ENCODE measurements at regions not wholly inside any gene's neighbourhood (a gene's known extent, or its start where the extent isn't known, plus 50 kb on each side); places are given as distances from the start of the nearest gene placed in this dataset.

- DNase-seq (ENCODE audit: low read depth in 3 of 3, low spot score in 1 of 3) = no peak
Measured at GRCh38 chr4:181548873-181549575, 694.2 kb upstream of the TENM3 start.

- DNase-seq (ENCODE audit: low read depth in 3 of 3, low spot score in 1 of 3) = no peak
Measured at GRCh38 chr4:181549576-181550188, 693.5 kb upstream of the TENM3 start.

GRCh38 chr4:181550381-181550780 is 692.8 kb upstream of the TENM3 start:
- no peak for DNase-seq (ENCODE audit: low read depth in 3 of 3, low spot score in 1 of 3)

GRCh38 chr4:181559637-181560036 is 683.6 kb upstream of the TENM3 start:
- DNase-seq (ENCODE audit: low read depth in 3 of 3, low spot score in 1 of 3) = no peak

GRCh38 chr4:181562399-181562798 is 680.8 kb upstream of the TENM3 start:
- DNase-seq (ENCODE audit: low read depth in 3 of 3, low spot score in 1 of 3) = no peak

- no peak for DNase-seq (ENCODE audit: low read depth in 3 of 3, low spot score in 1 of 3)
Measured at GRCh38 chr4:181564625-181565024, 678.6 kb upstream of the TENM3 start.

- DNase-seq (ENCODE audit: low read depth in 3 of 3, low spot score in 1 of 3) = no peak
Measured at GRCh38 chr4:181566490-181566889, 676.7 kb upstream of the TENM3 start.

- DNase-seq (ENCODE audit: low read depth in 3 of 3, low spot score in 1 of 3) = no peak
Measured at GRCh38 chr4:181569553-181569952, 673.6 kb upstream of the TENM3 start.

- no peak for DNase-seq (ENCODE audit: low read depth in 3 of 3, low spot score in 1 of 3)
Measured at GRCh38 chr4:181578911-181579310, 664.3 kb upstream of the TENM3 start.

GRCh38 chr4:181579486-181579885 is 663.7 kb upstream of the TENM3 start:
- no peak for DNase-seq (ENCODE audit: low read depth in 3 of 3, low spot score in 1 of 3)

GRCh38 chr4:181581983-181582382 is 661.2 kb upstream of the TENM3 start:
- DNase-seq (ENCODE audit: low read depth in 3 of 3, low spot score in 1 of 3) = no peak

GRCh38 chr4:181582595-181582994 is 660.6 kb upstream of the TENM3 start:
- DNase-seq (ENCODE audit: low read depth in 3 of 3, low spot score in 1 of 3) = no peak

- DNase-seq (ENCODE audit: low read depth in 3 of 3, low spot score in 1 of 3) = no peak
Measured at GRCh38 chr4:181588733-181589302, 654.4 kb upstream of the TENM3 start.

- no peak for DNase-seq (ENCODE audit: low read depth in 3 of 3, low spot score in 1 of 3)
Measured at GRCh38 chr4:181592221-181592745, 650.9 kb upstream of the TENM3 start.

GRCh38 chr4:181593703-181594102 is 649.5 kb upstream of the TENM3 start:
- DNase-seq (ENCODE audit: low read depth in 3 of 3, low spot score in 1 of 3) = no peak

GRCh38 chr4:181594188-181594587 is 649.0 kb upstream of the TENM3 start:
- DNase-seq (ENCODE audit: low read depth in 3 of 3, low spot score in 1 of 3) = no peak

- no peak for DNase-seq (ENCODE audit: low read depth in 3 of 3, low spot score in 1 of 3)
Measured at GRCh38 chr4:181595716-181596115, 647.5 kb upstream of the TENM3 start.

- no peak for DNase-seq (ENCODE audit: low read depth in 3 of 3, low spot score in 1 of 3)
Measured at GRCh38 chr4:181597766-181598165, 645.4 kb upstream of the TENM3 start.

- no peak for DNase-seq (ENCODE audit: low read depth in 3 of 3, low spot score in 1 of 3)
Measured at GRCh38 chr4:181599134-181599533, 644.1 kb upstream of the TENM3 start.

- DNase-seq (ENCODE audit: low read depth in 3 of 3, low spot score in 1 of 3) = no peak
Measured at GRCh38 chr4:181601103-181601502, 642.1 kb upstream of the TENM3 start.

GRCh38 chr4:181604546-181604945 is 638.7 kb upstream of the TENM3 start:
- no peak for DNase-seq (ENCODE audit: low read depth in 3 of 3, low spot score in 1 of 3)

- DNase-seq (ENCODE audit: low read depth in 3 of 3, low spot score in 1 of 3) = no peak
Measured at GRCh38 chr4:181606300-181606699, 636.9 kb upstream of the TENM3 start.
